Uterus (tissue), 3 donors: ENCODE measurements at regions not wholly inside any gene's neighbourhood (a gene's known extent, or its start where the extent isn't known, plus 50 kb on each side); places are given as distances from the start of the nearest gene placed in this dataset.

ENCODE experiments used
- DNase-seq, 2 donors: peaks; one replicate each; pipeline ENCODE4 v3.0.0-alpha.2; 2019 to 2020
- H3K27ac ChIP-seq, 2 donors: fragments of 200-600 bp; sonication (generic); 1 replicate in 1 of 2; 2 replicates in 1 of 2; pipeline ENCODE4 v1.5.1; 2016 to 2018
- H3K27me3 ChIP-seq, 2 donors: fragments of 200-600 bp; sonication (generic); one replicate each; pipeline ENCODE4 v1.5.1; 2018 to 2019; ENCODE audit warnings: control low read depth in 1 of 2
- H3K36me3 ChIP-seq, 2 donors: fragments of 200-600 bp; sonication (generic); one replicate each; pipeline ENCODE4 v1.5.1; 2019; ENCODE audit warnings: control low read depth in 1 of 2
- H3K4me1 ChIP-seq, 2 donors: fragments of 200-600 bp; sonication (generic); one replicate each; pipeline ENCODE4 v1.5.1; 2018 to 2019; ENCODE audit warnings: control low read depth in 1 of 2
- H3K4me3 ChIP-seq, 2 donors: fragments of 200-600 bp; sonication (generic); 1 replicate in 1 of 2; 2 replicates in 1 of 2; pipeline ENCODE4 v1.5.1; 2018 to 2019; ENCODE audit warnings: mild to moderate bottlenecking in 1 of 2
- H3K9me3 ChIP-seq, 2 donors: fragments of 200-600 bp; sonication (generic); one replicate each; pipeline ENCODE4 v1.5.1; 2019; ENCODE audit warnings: control low read depth in 1 of 2
- POLR2A ChIP-seq, 2 donors: fragments of 450-650 bp; IDR thresholded peaks; one replicate each; pipeline ENCODE4 v1.6.1; 2016; ENCODE audit warnings: antibody characterized with exemption in 2 of 2, mild to moderate bottlenecking in 1 of 2, moderate library complexity in 1 of 2
- intact Hi-C: fragments of 100-400 bp; cut with DNase I; formaldehyde crosslinking; loops from one replicate; pipeline ENCODE4 v1.15.1; 2023; ENCODE audit warnings: low total_unique reads
- TF ChIP-seq, protein P1 (sequence below), 4 experiments: fragments of 200-600 bp in 2 of 4; fragments of 450-650 bp in 2 of 4; sonication (generic) in 2 of 4; IDR thresholded peaks; one replicate each; pipeline ENCODE4 v1.5.1; 2016 to 2019; ENCODE audit warnings: antibody characterized with exemption in 4 of 4, mild to moderate bottlenecking in 2 of 4, moderate library complexity in 1 of 4
- donor health status: DM: yes; HTN: yes; CAD: no.

DNA sequence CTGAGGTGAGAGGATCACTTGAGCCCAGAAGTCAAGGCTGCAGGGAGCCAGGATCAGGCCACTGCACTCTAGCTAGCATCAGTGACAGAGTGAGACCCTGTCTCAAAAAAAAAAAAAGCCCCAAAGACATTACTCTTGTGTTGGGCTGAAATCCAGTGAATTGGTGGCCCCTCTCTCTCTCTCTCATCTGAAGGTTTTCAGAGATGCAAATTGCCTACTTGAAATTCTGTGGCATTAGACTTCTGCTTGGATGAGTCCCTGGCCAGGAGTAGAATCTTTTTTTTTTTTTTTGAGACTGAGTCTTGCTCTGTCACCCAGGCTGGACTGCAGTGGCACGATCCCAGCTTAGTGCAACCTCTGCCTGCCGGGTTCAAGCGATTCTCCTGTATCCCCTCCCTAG, 112.0 kb upstream of the ATF7IP start:
- Histone ChIP-seq H3K4me1 (peaks cover 0 to 8% of the 10 kb centered on the region in 2 donors), H3K9me3 (no peaks in the 10 kb centered on the region), H3K27ac (no peak overlapping the region), H3K27me3 (no peaks in the 10 kb centered on the region), H3K36me3 (no peaks in the 10 kb centered on the region), H3K4me3 (no peak overlapping the region)
- intact Hi-C loops: no loop called here
- TF ChIP-seq, protein P1, sequence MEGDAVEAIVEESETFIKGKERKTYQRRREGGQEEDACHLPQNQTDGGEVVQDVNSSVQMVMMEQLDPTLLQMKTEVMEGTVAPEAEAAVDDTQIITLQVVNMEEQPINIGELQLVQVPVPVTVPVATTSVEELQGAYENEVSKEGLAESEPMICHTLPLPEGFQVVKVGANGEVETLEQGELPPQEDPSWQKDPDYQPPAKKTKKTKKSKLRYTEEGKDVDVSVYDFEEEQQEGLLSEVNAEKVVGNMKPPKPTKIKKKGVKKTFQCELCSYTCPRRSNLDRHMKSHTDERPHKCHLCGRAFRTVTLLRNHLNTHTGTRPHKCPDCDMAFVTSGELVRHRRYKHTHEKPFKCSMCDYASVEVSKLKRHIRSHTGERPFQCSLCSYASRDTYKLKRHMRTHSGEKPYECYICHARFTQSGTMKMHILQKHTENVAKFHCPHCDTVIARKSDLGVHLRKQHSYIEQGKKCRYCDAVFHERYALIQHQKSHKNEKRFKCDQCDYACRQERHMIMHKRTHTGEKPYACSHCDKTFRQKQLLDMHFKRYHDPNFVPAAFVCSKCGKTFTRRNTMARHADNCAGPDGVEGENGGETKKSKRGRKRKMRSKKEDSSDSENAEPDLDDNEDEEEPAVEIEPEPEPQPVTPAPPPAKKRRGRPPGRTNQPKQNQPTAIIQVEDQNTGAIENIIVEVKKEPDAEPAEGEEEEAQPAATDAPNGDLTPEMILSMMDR (IDR thresholded peaks at IDR 0.05): no peak
- TF ChIP-seq POLR2A (IDR thresholded peaks at IDR 0.05): no peak
- no peak for DNase-seq

DNA sequence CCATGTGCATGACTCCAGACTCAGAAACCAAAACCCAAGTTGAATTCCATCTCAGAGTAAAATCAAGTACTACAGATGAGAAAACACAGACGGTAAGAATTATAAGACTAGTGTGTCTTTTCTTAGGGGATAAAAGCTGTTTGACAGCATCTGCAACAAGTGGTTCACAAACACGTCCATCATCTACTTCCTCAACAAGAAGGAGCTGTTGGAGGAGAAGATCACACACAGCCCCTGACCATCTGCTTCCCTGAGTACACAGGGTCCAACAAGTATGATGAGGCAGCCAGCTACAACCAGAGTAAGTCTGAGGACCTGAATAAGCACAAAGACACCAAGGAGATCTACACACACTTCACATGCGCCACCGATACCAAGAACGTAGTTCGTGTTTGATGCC, 110.7 kb upstream of the ATF7IP start:
- Histone ChIP-seq H3K4me1 (peaks cover 0 to 8% of the 10 kb centered on the region in 2 donors), H3K27me3 (no peaks in the 10 kb centered on the region), H3K27ac (no peak overlapping the region), H3K36me3 (no peaks in the 10 kb centered on the region), H3K4me3 (no peak overlapping the region), H3K9me3 (no peaks in the 10 kb centered on the region)
- DNase-seq: no peak
- TF ChIP-seq, protein P1 (IDR thresholded peaks at IDR 0.05): no peak
- TF ChIP-seq POLR2A (IDR thresholded peaks at IDR 0.05): no peak
- intact Hi-C loops: loop anchor here (5.0 kb wide), 1 partner anchor 133 kb away; no protein-coding TSS in a partner anchor

DNA sequence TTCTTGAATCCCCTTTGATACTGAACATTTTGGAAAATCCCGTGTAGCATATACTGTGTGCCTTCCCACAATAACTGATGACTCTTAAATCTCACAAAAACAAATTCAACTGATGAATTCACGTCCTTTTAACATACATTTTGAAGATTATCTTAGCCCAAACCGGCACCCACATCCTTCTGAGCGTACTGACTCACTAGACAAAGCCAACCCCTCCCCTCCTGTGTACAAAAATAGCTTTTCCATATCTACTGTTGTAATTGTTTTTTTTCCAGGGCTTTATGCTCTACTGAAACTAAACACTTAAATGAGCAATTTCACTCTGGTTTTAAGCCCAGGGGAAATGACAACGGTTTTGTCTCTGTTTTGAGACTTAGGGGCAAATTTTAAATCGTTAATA, 109.4 kb upstream of the ATF7IP start:
- no peak for DNase-seq
- Histone ChIP-seq H3K9me3 (no peaks in the 10 kb centered on the region), H3K4me1 (peaks cover 0 to 8% of the 10 kb centered on the region in 2 donors), H3K27ac (peak overlapping the region; percentile 85 to 92), H3K27me3 (no peaks in the 10 kb centered on the region), H3K4me3 (no peak overlapping the region), H3K36me3 (no peaks in the 10 kb centered on the region)
- intact Hi-C loops: loop anchor here (5.0 kb wide), 1 partner anchor 131 kb away; no protein-coding TSS in a partner anchor
- TF ChIP-seq POLR2A (IDR thresholded peaks at IDR 0.05): no peak
- TF ChIP-seq, protein P1 (IDR thresholded peaks at IDR 0.05): no peak

DNA sequence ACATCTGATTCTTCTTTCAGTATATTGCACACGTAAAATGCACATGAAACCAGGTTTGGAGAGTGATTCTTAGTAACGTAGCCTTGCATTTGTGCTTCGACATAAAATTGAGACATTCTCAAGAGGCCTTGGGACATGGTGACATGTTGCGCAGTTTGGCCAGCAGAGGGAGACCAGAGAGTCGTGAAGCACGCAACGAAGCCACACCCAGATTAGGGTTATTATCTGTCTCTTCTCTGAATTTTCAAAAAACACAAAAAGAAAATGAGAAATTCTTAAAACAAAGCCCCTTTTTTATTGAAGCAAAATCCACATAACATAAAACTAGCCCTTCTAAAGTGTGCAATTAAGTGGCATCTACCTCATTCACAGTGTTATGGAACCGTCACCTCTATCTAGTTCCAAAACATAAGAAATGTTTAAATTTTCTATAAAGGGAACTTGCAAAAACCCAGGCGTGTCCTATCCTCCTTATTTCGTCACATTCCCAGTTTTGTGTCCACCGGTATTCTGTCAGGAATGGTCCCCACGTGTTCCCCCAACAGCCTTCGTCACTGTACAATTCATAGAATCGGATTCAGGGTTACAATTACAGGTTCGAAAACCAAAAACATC, 108.8 kb upstream of the ATF7IP start:
- peak overlapping the region; percentile 85 to 92 for H3K27ac ChIP-seq
- H3K9me3 ChIP-seq: no peaks in the 10 kb centered on the region
- peaks cover 0 to 8% of the 10 kb centered on the region in 2 donors for H3K4me1 ChIP-seq
- no peak for TF ChIP-seq POLR2A (IDR thresholded peaks at IDR 0.05)
- TF ChIP-seq, protein P1 (IDR thresholded peaks at IDR 0.05): peak; percentile 67 to 79 (median 74)
- H3K36me3 ChIP-seq: no peaks in the 10 kb centered on the region
- no peak overlapping the region for H3K4me3 ChIP-seq
- peak; percentile 80 to 85 for DNase-seq
- intact Hi-C loops: loop anchor here (5.0 kb wide), 1 partner anchor 131 kb away; no protein-coding TSS in a partner anchor
- H3K27me3 ChIP-seq: no peaks in the 10 kb centered on the region

DNA sequence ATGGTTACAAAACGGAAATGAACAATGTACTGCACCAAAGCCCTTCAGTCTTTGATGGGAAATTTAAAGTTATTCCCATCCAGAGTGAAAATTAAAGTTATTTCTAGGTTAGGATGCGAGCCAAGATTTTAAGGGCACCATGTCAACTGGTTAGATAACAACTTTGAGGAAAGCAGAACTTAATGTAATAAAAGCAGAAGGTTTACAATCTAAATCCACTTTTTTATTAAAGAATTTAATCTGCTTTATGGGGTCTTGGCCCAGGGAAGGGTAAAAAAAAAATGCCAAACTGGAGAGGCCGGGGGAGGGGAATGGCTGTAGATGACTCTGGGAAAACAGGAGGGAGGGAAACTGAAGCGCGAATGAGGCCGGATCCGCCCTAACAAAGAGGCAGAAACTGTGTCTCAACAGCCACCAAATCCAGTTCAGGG, 108.2 kb upstream of the ATF7IP start:
- peaks cover 0 to 8% of the 10 kb centered on the region in 2 donors for H3K4me1 ChIP-seq
- H3K9me3 ChIP-seq: no peaks in the 10 kb centered on the region
- TF ChIP-seq, protein P1 (IDR thresholded peaks at IDR 0.05): no peak
- peak in 1 of 2 donors; percentile 6 for TF ChIP-seq POLR2A (IDR thresholded peaks at IDR 0.05)
- no peaks in the 10 kb centered on the region for H3K27me3 ChIP-seq
- H3K27ac ChIP-seq: peak overlapping the region; percentile 85 to 92
- intact Hi-C loops: loop anchor here (5.0 kb wide), 1 partner anchor 130 kb away; no protein-coding TSS in a partner anchor
- H3K36me3 ChIP-seq: no peaks in the 10 kb centered on the region
- no peak overlapping the region for H3K4me3 ChIP-seq
- no peak for DNase-seq
